T-cell (primary cell): ENCODE measurements at regions not wholly inside any gene's neighbourhood (a gene's known extent, or its start where the extent isn't known, plus 50 kb on each side); places are given as distances from the start of the nearest gene placed in this dataset.

ENCODE experiments used
- ATAC-seq, 4 experiments: fragments of 200-7000 bp in 3 of 4; fragments of 150-1000 bp in 1 of 4; cut with Tn5 transposase; replicated peaks in 1 of 4; 1 replicate in 3 of 4; 2 replicates in 1 of 4; pipeline ENCODE4 v1.10.0; 2021; ENCODE audit warnings: moderate library complexity in 3 of 4, mild to moderate bottlenecking in 2 of 4, moderate number of reproducible peaks in 1 of 4
- CTCF ChIA-PET, 2 donors: fragments of 300-600 bp; sonication (Branson Sonifier 250); formaldehyde crosslinking; loops; one replicate each; lab custom pipeline; 2022; ENCODE audit warnings: antibody characterized with exemption in 2 of 2; lab: Charles Lee
- POLR2A ChIA-PET, 2 donors: fragments of 300-600 bp; sonication (Branson Sonifier 250); formaldehyde crosslinking; loops; one replicate each; lab custom pipeline; 2022; ENCODE audit warnings: antibody characterized with exemption in 2 of 2; lab: Charles Lee
- DNase-seq, 35 experiments: peaks; one replicate each; pipeline versions ENCODE4 v3.0.0 to v3.0.0-alpha.2; 2013 to 2023
- H3K27ac ChIP-seq: one replicate; pipeline ENCODE4 v1.5.1; 2013; ENCODE audit warnings: low read length
- H3K27me3 ChIP-seq, 2 experiments: replicated peaks in 1 of 2; 1 replicate in 1 of 2; 2 replicates in 1 of 2; pipeline versions ENCODE4 v1.6.1 to v1.7.0; 2013; ENCODE audit warnings: low read length in 1 of 2, mixed read lengths in 1 of 2; ENCODE audit not compliant: control insufficient read depth in 2 of 2, insufficient read depth in 2 of 2; ENCODE audit errors: extremely low read depth in 1 of 2
- H3K36me3 ChIP-seq, 2 donors: 1 replicate in 1 of 2; 2 replicates in 1 of 2; pipeline versions ENCODE4 v1.6.1 to v1.7.0; 2013; ENCODE audit warnings: low read length in 1 of 2; ENCODE audit not compliant: control insufficient read depth in 2 of 2, insufficient read depth in 1 of 2; ENCODE audit errors: extremely low read depth in 1 of 2
- H3K4me1 ChIP-seq, 2 experiments: 1 replicate in 1 of 2; 2 replicates in 1 of 2; pipeline versions ENCODE4 v1.6.1 to v1.7.0; 2013; ENCODE audit warnings: low read length in 2 of 2, mixed read lengths in 1 of 2; ENCODE audit not compliant: insufficient read depth in 2 of 2, control insufficient read depth in 1 of 2; ENCODE audit errors: extremely low read depth in 1 of 2
- H3K4me3 ChIP-seq, 2 donors: 1 replicate in 1 of 2; 2 replicates in 1 of 2; pipeline versions ENCODE4 v1.5.1 to v1.7.0; 2013; ENCODE audit warnings: mild to moderate bottlenecking in 2 of 2, low read length in 1 of 2, moderate library complexity in 1 of 2; ENCODE audit not compliant: control insufficient read depth in 1 of 2; ENCODE audit errors: extremely low read depth in 1 of 2
- H3K9me3 ChIP-seq: 2 replicates; pipeline ENCODE4 v1.7.0; 2013
- H3K27ac Mint-ChIP-seq, 2 donors: one replicate each; pipeline ENCODE4 v1.8.0; 2020 to 2021; ENCODE audit warnings: mild to moderate bottlenecking in 2 of 2, mixed read lengths in 2 of 2
- H3K27me3 Mint-ChIP-seq, 2 donors: one replicate each; pipeline ENCODE4 v1.8.0; 2021 to 2022; ENCODE audit warnings: mixed read lengths in 2 of 2
- H3K36me3 Mint-ChIP-seq: one replicate; pipeline ENCODE4 v1.8.0; 2021; ENCODE audit warnings: mixed read lengths
- H3K4me1 Mint-ChIP-seq, 3 donors: one replicate each; pipeline ENCODE4 v1.8.0; 2020 to 2022; ENCODE audit warnings: mixed read lengths in 3 of 3, mild to moderate bottlenecking in 1 of 3
- H3K4me3 Mint-ChIP-seq, 3 donors: one replicate each; pipeline ENCODE4 v1.8.0; 2020 to 2022; ENCODE audit warnings: mild to moderate bottlenecking in 3 of 3, mixed read lengths in 3 of 3, moderate library complexity in 3 of 3
- H3K9me3 Mint-ChIP-seq, 3 donors: one replicate each; pipeline ENCODE4 v1.8.0; 2020 to 2022; ENCODE audit warnings: mixed read lengths in 3 of 3
- WGBS: methylation state at CpG from one replicate; pipeline ENCODE4 v1.1.5; 2013; ENCODE audit warnings: missing lambda C conversion rate; ENCODE audit not compliant: insufficient coverage; 5-methylcytosine and 5-hydroxymethylcytosine counted together

DNA sequence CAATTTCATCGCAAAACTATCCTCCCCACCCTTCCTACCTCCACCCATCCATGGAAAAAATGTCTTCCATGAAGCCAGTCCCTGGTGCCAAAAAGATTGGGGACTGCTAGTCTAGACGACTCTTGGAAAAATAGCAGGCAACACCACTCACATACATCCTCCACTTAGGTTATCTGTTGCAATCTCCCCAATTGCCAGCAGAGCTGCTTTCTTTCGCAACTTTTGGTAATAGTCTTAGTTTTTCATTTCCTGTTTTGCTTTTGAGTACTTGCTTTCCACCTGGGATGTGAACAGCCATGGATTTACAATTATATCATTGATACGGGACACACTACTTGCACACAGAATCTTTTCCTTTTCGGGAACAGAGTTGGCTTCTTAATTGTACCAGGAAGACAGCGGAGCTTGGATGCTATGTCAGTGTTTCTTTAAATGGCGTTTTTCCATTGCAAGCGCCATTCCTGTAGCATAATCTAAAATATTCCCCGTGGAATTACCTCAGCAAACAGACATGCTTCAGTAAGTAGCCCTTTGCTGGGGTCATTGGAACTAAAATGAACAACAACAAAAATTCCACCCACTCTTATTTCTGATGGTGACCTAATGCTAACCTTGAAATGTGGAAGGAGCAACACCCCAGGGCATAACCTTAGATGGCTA, 183.3 kb upstream of the ADGRL2 start:
- no peak overlapping the region for H3K4me3 ChIP-seq
- H3K4me3 Mint-ChIP-seq: no peak overlapping the region
- H3K27me3 ChIP-seq: no peaks in the 10 kb centered on the region
- no peaks in the 10 kb centered on the region for H3K27me3 Mint-ChIP-seq
- CTCF ChIA-PET: no interaction called here
- H3K9me3 ChIP-seq: no peaks in the 10 kb centered on the region
- H3K36me3 ChIP-seq: no peaks in the 10 kb centered on the region
- no peak overlapping the region for H3K27ac Mint-ChIP-seq
- H3K27ac ChIP-seq: no peak overlapping the region
- DNase-seq (no peak), ATAC-seq (no peak)
- no peaks in the 10 kb centered on the region for H3K36me3 Mint-ChIP-seq
- WGBS: 83% methylated on average over 6 of the region's 9 CpGs
- H3K4me1 ChIP-seq: no peaks in the 10 kb centered on the region
- H3K4me1 Mint-ChIP-seq: no peaks in the 10 kb centered on the region
- POLR2A ChIA-PET: no interaction called here
- H3K9me3 Mint-ChIP-seq: peaks cover 3 to 21% (median 7%) of the 10 kb centered on the region in 3 donors

DNA sequence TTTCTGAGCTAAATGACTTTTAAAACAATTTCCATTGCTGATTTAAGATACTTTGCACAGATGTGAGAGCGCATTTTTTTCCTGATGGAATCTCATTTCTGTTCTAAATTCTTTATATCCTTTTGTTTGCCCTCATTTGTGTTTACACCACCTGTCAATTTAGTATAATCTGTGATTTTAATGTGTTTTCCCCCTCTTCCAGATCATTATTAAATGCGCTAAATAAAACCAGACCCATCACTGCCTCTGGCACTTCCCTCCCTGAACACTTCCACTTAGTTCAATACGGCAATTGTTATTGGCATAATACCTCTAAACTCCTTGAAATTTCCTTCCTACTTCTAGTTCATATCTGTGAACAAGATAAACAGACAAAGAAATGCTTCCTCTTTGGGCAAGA, 186.9 kb upstream of the ADGRL2 start:
- H3K4me1 Mint-ChIP-seq: no peaks in the 10 kb centered on the region
- no peak overlapping the region for H3K4me3 Mint-ChIP-seq
- H3K36me3 Mint-ChIP-seq: no peaks in the 10 kb centered on the region
- H3K27me3 ChIP-seq: no peaks in the 10 kb centered on the region
- no peaks in the 10 kb centered on the region for H3K27me3 Mint-ChIP-seq
- no peak overlapping the region for H3K27ac Mint-ChIP-seq
- DNase-seq (no peak), ATAC-seq (no peak)
- ChIA-PET POLR2A (no interaction called here), CTCF (no interaction called here)
- peaks cover 3 to 14% (median 8%) of the 10 kb centered on the region in 3 donors for H3K9me3 Mint-ChIP-seq
- H3K27ac ChIP-seq: no peak overlapping the region
- H3K36me3 ChIP-seq: no peaks in the 10 kb centered on the region
- H3K9me3 ChIP-seq: no peaks in the 10 kb centered on the region
- no peak overlapping the region for H3K4me3 ChIP-seq
- WGBS: no CpG with 5 or more reads among the region's 3 CpGs
- H3K4me1 ChIP-seq: no peaks in the 10 kb centered on the region

- no peak overlapping the region for H3K4me3 Mint-ChIP-seq
- no CpG with 5 or more reads among the region's 3 CpGs for WGBS
- Histone ChIP-seq H3K4me1 (no peaks in the 10 kb centered on the region), H3K27ac (no peak overlapping the region), H3K9me3 (no peaks in the 10 kb centered on the region), H3K4me3 (no peak overlapping the region), H3K36me3 (no peaks in the 10 kb centered on the region), H3K27me3 (no peaks in the 10 kb centered on the region)
- CTCF ChIA-PET: no interaction called here
- POLR2A ChIA-PET: no interaction called here
- no peak overlapping the region for H3K27ac Mint-ChIP-seq
- DNase-seq (no peak), ATAC-seq (no peak)
- peaks cover 2 to 9% (median 4%) of the 10 kb centered on the region in 3 donors for H3K9me3 Mint-ChIP-seq
- H3K4me1 Mint-ChIP-seq: no peaks in the 10 kb centered on the region
- H3K27me3 Mint-ChIP-seq: no peaks in the 10 kb centered on the region
- H3K36me3 Mint-ChIP-seq: no peaks in the 10 kb centered on the region
Observed at GRCh38 chr1:81607924-81608323, 192.8 kb upstream of the ADGRL2 start.

GRCh38 chr1:81607086-81607485, 193.6 kb upstream of the ADGRL2 start:
- Mint-ChIP-seq H3K9me3 (peaks cover 2 to 9% (median 4%) of the 10 kb centered on the region in 3 donors), H3K27ac (no peak overlapping the region), H3K4me1 (no peaks in the 10 kb centered on the region), H3K36me3 (no peaks in the 10 kb centered on the region), H3K4me3 (no peak overlapping the region), H3K27me3 (no peaks in the 10 kb centered on the region)
- DNase-seq (no peak), ATAC-seq (no peak)
- H3K36me3 ChIP-seq: no peaks in the 10 kb centered on the region
- CTCF ChIA-PET: no interaction called here
- H3K27me3 ChIP-seq: no peaks in the 10 kb centered on the region
- H3K27ac ChIP-seq: no peak overlapping the region
- POLR2A ChIA-PET: no interaction called here
- no CpG with 5 or more reads among the region's 3 CpGs for WGBS
- H3K4me3 ChIP-seq: no peak overlapping the region
- H3K4me1 ChIP-seq: no peaks in the 10 kb centered on the region
- H3K9me3 ChIP-seq: no peaks in the 10 kb centered on the region

DNA sequence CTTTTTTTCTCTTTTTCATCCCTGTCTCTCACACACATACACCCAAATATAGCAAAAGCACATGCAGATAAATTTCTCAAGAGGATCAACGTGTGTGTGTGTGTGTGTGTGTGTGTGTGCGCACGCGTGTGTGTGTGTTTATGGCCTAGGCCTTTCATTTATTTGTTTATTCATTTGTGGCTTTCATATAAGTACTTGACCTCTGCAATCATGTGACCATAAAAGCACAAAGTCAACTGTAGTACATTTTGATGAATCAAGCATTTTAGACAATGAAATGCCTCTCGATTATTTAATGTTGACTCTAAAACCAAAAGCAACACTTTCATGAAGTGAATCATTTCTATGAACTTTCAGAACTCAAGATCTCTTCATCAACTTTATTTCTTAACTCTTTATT, 194.1 kb upstream of the ADGRL2 start:
- H3K9me3 Mint-ChIP-seq: peaks cover 2 to 8% (median 4%) of the 10 kb centered on the region in 3 donors
- H3K27ac Mint-ChIP-seq: no peak overlapping the region
- H3K4me3 Mint-ChIP-seq: no peak overlapping the region
- no peaks in the 10 kb centered on the region for H3K9me3 ChIP-seq
- H3K27me3 Mint-ChIP-seq: no peaks in the 10 kb centered on the region
- no peaks in the 10 kb centered on the region for H3K36me3 Mint-ChIP-seq
- WGBS: no CpG with 5 or more reads among the region's 5 CpGs
- no peaks in the 10 kb centered on the region for H3K36me3 ChIP-seq
- CTCF ChIA-PET: no interaction called here
- ATAC-seq: no peak
- POLR2A ChIA-PET: no interaction called here
- no peak overlapping the region for H3K27ac ChIP-seq
- DNase-seq: no peak
- no peaks in the 10 kb centered on the region for H3K4me1 Mint-ChIP-seq
- no peak overlapping the region for H3K4me3 ChIP-seq
- H3K27me3 ChIP-seq: no peaks in the 10 kb centered on the region
- no peaks in the 10 kb centered on the region for H3K4me1 ChIP-seq

- POLR2A ChIA-PET: no interaction called here
- no peaks in the 10 kb centered on the region for H3K4me1 ChIP-seq
- Mint-ChIP-seq H3K4me3 (no peak overlapping the region), H3K27me3 (no peaks in the 10 kb centered on the region), H3K27ac (no peak overlapping the region), H3K4me1 (no peaks in the 10 kb centered on the region), H3K9me3 (peaks cover 2 to 9% (median 4%) of the 10 kb centered on the region in 3 donors), H3K36me3 (no peaks in the 10 kb centered on the region)
- CTCF ChIA-PET: interaction anchor here in 1 of 2 donors (0.5 to 0.6 kb wide), 2 partner anchors 9 to 56 kb away, joined by 3 to 4 read pairs; no protein-coding TSS in a partner anchor
- H3K27ac ChIP-seq: no peak overlapping the region
- H3K4me3 ChIP-seq: no peak overlapping the region
- no peaks in the 10 kb centered on the region for H3K36me3 ChIP-seq
- no peaks in the 10 kb centered on the region for H3K27me3 ChIP-seq
- H3K9me3 ChIP-seq: no peaks in the 10 kb centered on the region
- no peak for ATAC-seq
- DNase-seq: no peak
Observed at GRCh38 chr1:81605023-81605422, 195.7 kb upstream of the ADGRL2 start.
